Endothelial cell of umbilical vein (primary cell): ENCODE measurements at regions not wholly inside any gene's neighbourhood (a gene's known extent, or its start where the extent isn't known, plus 50 kb on each side); places are given as distances from the start of the nearest gene placed in this dataset.

ENCODE experiments used
- BruUV-seq: library from RNA; stranded (reverse); fragments of 400-500 nt; replicated peaks from 2 replicates; lab custom pipeline; 2021; lab: Mats Ljungman, UMichigan
- CTCF ChIA-PET: fragments of 300-600, 350-600 bp; sonication (Branson Sonifier 250); formaldehyde crosslinking; loops from one replicate; lab custom pipeline; 2021; ENCODE audit warnings: antibody characterized with exemption, inconsistent platforms; lab: Charles Lee
- POLR2A ChIA-PET: fragments of 300-600, 350-600 bp; sonication (Branson Sonifier 250); formaldehyde crosslinking; loops from one replicate; lab custom pipeline; 2021; ENCODE audit warnings: antibody characterized with exemption, inconsistent platforms; lab: Charles Lee
- DNase-seq: peaks from one replicate; pipeline ENCODE4 v3.0.0-alpha.2; 2011; ENCODE audit warnings: low read depth, low spot score
- FAIRE-seq: peaks from 2 replicates; lab custom pipeline; 2011; peaks lifted over from hg19 to GRCh38; lab: Jason Lieb, UNC
- H2AFZ ChIP-seq: 2 replicates; pipeline ENCODE4 v1.6.0; 2012; ENCODE audit warnings: low read depth, low read length, control low read depth, inconsistent platforms
- H3K27ac ChIP-seq: 2 replicates; pipeline ENCODE4 v1.5.1; 2011; ENCODE audit warnings: low read depth, mild to moderate bottlenecking, control low read depth, low read length, moderate library complexity; ENCODE audit not compliant: insufficient read depth
- H3K27me3 ChIP-seq, 2 experiments: 2 replicates each; pipeline versions ENCODE4 v1.6.0 to v1.6.1; 2011; ENCODE audit warnings: low read length in 2 of 2, mixed read lengths in 1 of 2; ENCODE audit not compliant: control insufficient read depth in 2 of 2, insufficient read depth in 2 of 2
- H3K36me3 ChIP-seq, 2 experiments: 2 replicates in 1 of 2; 3 replicates in 1 of 2; pipeline ENCODE4 v1.5.1; 2011; ENCODE audit warnings: low read length in 2 of 2, mild to moderate bottlenecking in 1 of 2, moderate library complexity in 1 of 2; ENCODE audit not compliant: control insufficient read depth in 2 of 2, insufficient read depth in 2 of 2; ENCODE audit errors: extremely low read depth in 1 of 2
- H3K4me1 ChIP-seq: 3 replicates; pipeline ENCODE4 v1.5.1; 2011; ENCODE audit warnings: mild to moderate bottlenecking, low read length; ENCODE audit not compliant: control insufficient read depth, insufficient read depth; ENCODE audit errors: extremely low read depth
- H3K4me2 ChIP-seq: 2 replicates; pipeline ENCODE4 v1.6.1; 2011; ENCODE audit warnings: low read length, control low read depth, mixed read lengths; ENCODE audit not compliant: insufficient read depth
- H3K4me3 ChIP-seq, 3 experiments: fragments of 200-600 bp in 1 of 3; sonication (generic), shearing (Covaris generic) in 1 of 3; replicated peaks in 1 of 3; 2 replicates each; pipeline ENCODE4 v1.5.1; 2011 to 2016; ENCODE audit warnings: control low read depth in 3 of 3, low read length in 3 of 3, mild to moderate bottlenecking in 2 of 3, inconsistent platforms in 1 of 3, low read depth in 1 of 3, moderate library complexity in 1 of 3; ENCODE audit not compliant: insufficient read depth in 1 of 3
- H3K79me2 ChIP-seq: 2 replicates; pipeline ENCODE4 v1.6.0; 2012; ENCODE audit warnings: low read length, inconsistent platforms; ENCODE audit not compliant: control insufficient read depth, insufficient read depth
- H3K9ac ChIP-seq: replicated peaks from 2 replicates; pipeline ENCODE3; 2011; ENCODE audit warnings: low read length, control low read depth; ENCODE audit not compliant: insufficient read depth; ENCODE audit errors: extremely low read depth
- H3K9me1 ChIP-seq: replicated peaks from 3 replicates; pipeline ENCODE4 v1.6.0; 2011; ENCODE audit warnings: mild to moderate bottlenecking, low read length; ENCODE audit not compliant: control insufficient read depth, insufficient read depth; ENCODE audit errors: extremely low read depth
- H3K9me3 ChIP-seq: replicated peaks from 2 replicates; pipeline ENCODE4 v1.5.1; 2012; ENCODE audit warnings: low read length, inconsistent platforms; ENCODE audit not compliant: control insufficient read depth, insufficient read depth
- H4K20me1 ChIP-seq: replicated peaks from 2 replicates; pipeline ENCODE3; 2011; ENCODE audit warnings: mild to moderate bottlenecking, low read length; ENCODE audit not compliant: control insufficient read depth, insufficient read depth; ENCODE audit errors: extremely low read depth
- EZH2 ChIP-seq: IDR thresholded peaks from 2 replicates; pipeline ENCODE4 v1.6.1; 2012; ENCODE audit warnings: borderline replicate concordance, low read depth, mild to moderate bottlenecking, moderate library complexity, low read length, inconsistent platforms; ENCODE audit not compliant: severe bottlenecking
- FOS ChIP-seq: IDR thresholded peaks from 2 replicates; pipeline ENCODE4 v1.6.1; 2011; ENCODE audit warnings: mild to moderate bottlenecking, low read length, moderate library complexity, borderline replicate concordance; ENCODE audit not compliant: insufficient read depth
- GATA2 ChIP-seq: IDR thresholded peaks from 2 replicates; pipeline ENCODE4 v1.7.0; 2011; ENCODE audit warnings: low read depth, mild to moderate bottlenecking, moderate library complexity, mixed read lengths, low read length; ENCODE audit not compliant: insufficient read length, insufficient read depth
- JUN ChIP-seq: IDR thresholded peaks from 2 replicates; pipeline ENCODE4 v1.6.1; 2011; ENCODE audit warnings: borderline replicate concordance, low read depth; ENCODE audit not compliant: insufficient read length, insufficient read depth
- MAX ChIP-seq: IDR thresholded peaks from 2 replicates; pipeline ENCODE4 v1.6.1; 2011; ENCODE audit not compliant: insufficient read depth, insufficient read length
- MYC ChIP-seq: IDR thresholded peaks from one replicate; pipeline ENCODE4 v1.6.1; 2011; ENCODE audit warnings: mild to moderate bottlenecking, low read depth, low read length
- POLR2A ChIP-seq: IDR thresholded peaks from 2 replicates; pipeline ENCODE4 v1.6.1; 2012; ENCODE audit warnings: low read depth, mild to moderate bottlenecking, control low read depth, low read length
- POLR2AphosphoS5 ChIP-seq: IDR thresholded peaks from 2 replicates; pipeline ENCODE4 v1.6.1; 2012; ENCODE audit warnings: low read depth, mild to moderate bottlenecking, control low read depth, low read length, moderate library complexity; ENCODE audit not compliant: insufficient read depth
- dilution Hi-C: fragments of 300-500 bp; cut with MboI; formaldehyde crosslinking; loops from one replicate; pipeline ENCODE4 v1.15.0; 2019; ENCODE audit warnings: low sequenced_read_pairs; ENCODE audit not compliant: extremely low pct_ligation_motif_present
- intact Hi-C: fragments of 100-400 bp; cut with micrococcal nuclease; formaldehyde crosslinking; loops from one replicate; pipeline ENCODE4 v1.10.0; 2022
- TF ChIP-seq, protein P1 (sequence below), 2 donors: IDR thresholded peaks; 1 replicate in 1 of 2; 2 replicates in 1 of 2; pipeline ENCODE4 v1.5.1; 2011; ENCODE audit warnings: low read length in 2 of 2, mild to moderate bottlenecking in 2 of 2, moderate library complexity in 2 of 2, control low read depth in 1 of 2, inconsistent platforms in 1 of 2, low read depth in 1 of 2; ENCODE audit not compliant: insufficient read depth in 1 of 2; ENCODE audit errors: extremely low read depth in 1 of 2

DNA sequence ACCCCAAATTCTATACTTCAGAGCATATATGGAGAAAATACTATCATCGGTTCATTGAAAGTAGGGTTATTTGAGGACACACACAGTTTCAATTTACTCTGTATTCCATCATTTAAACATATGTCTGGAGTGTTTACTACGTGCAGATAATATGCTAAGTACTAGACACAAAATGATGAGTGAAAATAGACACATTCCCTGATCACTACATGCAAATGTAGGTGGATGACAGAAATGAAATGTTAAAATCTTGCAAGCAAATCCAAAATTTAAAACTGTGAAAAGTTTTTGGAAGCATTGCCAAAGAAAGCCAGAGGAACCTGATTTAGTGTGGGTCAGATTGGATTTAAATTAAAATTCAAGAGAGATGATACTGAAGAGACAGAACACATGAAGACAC, 1106.6 kb downstream of the CBLN2 start:
- Histone ChIP-seq H3K4me3 (no peak overlapping the region), H3K27ac (no peak overlapping the region), H3K4me2 (no peak overlapping the region), H3K4me1 (no peaks in the 10 kb centered on the region), H4K20me1 (no peaks in the 10 kb centered on the region), H3K36me3 (no peaks in the 10 kb centered on the region), H3K9me1 (no peaks in the 10 kb centered on the region), H3K79me2 (no peaks in the 10 kb centered on the region), H2AFZ (no peak overlapping the region), H3K9ac (no peak overlapping the region), H3K9me3 (no peaks in the 10 kb centered on the region), H3K27me3 (no peaks in the 10 kb centered on the region)
- CTCF ChIA-PET, result no interaction called here
- FAIRE-seq (no peak), DNase-seq (no peak)
- intact Hi-C loops, result loop anchor here (10.0 kb wide), 1 partner anchor 157 kb away; no protein-coding TSS in a partner anchor
- dilution Hi-C loops, result no loop called here
- POLR2A ChIA-PET, result no interaction called here
- no peak for TF ChIP-seq EZH2
- TF ChIP-seq GATA2, result no peak
- no TSS peak for BruUV-seq

DNA sequence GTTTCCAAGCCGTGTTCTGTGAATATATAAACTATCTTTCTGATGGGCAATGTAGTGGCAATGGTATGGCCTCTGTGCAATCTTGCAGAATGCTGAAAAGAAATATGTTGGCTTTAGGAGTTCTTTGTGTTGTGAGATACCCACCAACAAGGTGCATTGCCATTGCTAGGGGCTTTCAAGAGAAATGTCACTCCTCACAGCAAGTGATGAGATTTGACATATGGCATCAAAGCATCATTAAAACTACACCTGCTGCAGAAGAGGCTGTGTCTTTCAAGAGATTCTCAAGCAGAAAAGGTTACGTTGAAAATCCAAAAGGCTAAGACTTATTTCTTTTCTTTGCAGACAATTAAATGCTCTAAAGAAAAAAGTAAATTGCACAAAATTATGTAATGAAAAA, 1110.8 kb downstream of the CBLN2 start:
- Histone ChIP-seq H3K4me2 (no peak overlapping the region), H3K9me1 (no peaks in the 10 kb centered on the region), H3K36me3 (no peaks in the 10 kb centered on the region), H3K79me2 (no peaks in the 10 kb centered on the region), H3K9ac (no peak overlapping the region), H3K4me1 (peaks cover 14% of the 10 kb centered on the region), H3K27ac (no peak overlapping the region), H2AFZ (no peak overlapping the region), H4K20me1 (no peaks in the 10 kb centered on the region), H3K27me3 (no peaks in the 10 kb centered on the region), H3K9me3 (no peaks in the 10 kb centered on the region), H3K4me3 (no peak overlapping the region)
- BruUV-seq, result no TSS peak
- dilution Hi-C loops, result no loop called here
- intact Hi-C loops, result loop anchor here (10.0 kb wide), 1 partner anchor 161 kb away; no protein-coding TSS in a partner anchor
- POLR2A ChIA-PET, result no interaction called here
- FAIRE-seq (no peak), DNase-seq (no peak)
- CTCF ChIA-PET, result interaction anchor here (1.1 kb wide), 1 partner anchor 437 kb away, joined by 3 read pairs; no protein-coding TSS in a partner anchor
- TF ChIP-seq MAX, result no peak
- TF ChIP-seq POLR2AphosphoS5, result no peak
- TF ChIP-seq GATA2, result no peak
- TF ChIP-seq, protein P1, sequence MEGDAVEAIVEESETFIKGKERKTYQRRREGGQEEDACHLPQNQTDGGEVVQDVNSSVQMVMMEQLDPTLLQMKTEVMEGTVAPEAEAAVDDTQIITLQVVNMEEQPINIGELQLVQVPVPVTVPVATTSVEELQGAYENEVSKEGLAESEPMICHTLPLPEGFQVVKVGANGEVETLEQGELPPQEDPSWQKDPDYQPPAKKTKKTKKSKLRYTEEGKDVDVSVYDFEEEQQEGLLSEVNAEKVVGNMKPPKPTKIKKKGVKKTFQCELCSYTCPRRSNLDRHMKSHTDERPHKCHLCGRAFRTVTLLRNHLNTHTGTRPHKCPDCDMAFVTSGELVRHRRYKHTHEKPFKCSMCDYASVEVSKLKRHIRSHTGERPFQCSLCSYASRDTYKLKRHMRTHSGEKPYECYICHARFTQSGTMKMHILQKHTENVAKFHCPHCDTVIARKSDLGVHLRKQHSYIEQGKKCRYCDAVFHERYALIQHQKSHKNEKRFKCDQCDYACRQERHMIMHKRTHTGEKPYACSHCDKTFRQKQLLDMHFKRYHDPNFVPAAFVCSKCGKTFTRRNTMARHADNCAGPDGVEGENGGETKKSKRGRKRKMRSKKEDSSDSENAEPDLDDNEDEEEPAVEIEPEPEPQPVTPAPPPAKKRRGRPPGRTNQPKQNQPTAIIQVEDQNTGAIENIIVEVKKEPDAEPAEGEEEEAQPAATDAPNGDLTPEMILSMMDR (IDR thresholded peaks at IDR 0.05; ENCODE audit: extremely low read depth in 1 of 2, insufficient read depth in 1 of 2, low read depth in 1 of 2, low read length in 2 of 2), result no peak
- TF ChIP-seq EZH2, result no peak
- TF ChIP-seq MYC, result no peak
- TF ChIP-seq JUN, result no peak
- no peak for TF ChIP-seq FOS
- TF ChIP-seq POLR2A, result no peak
